Urinary bladder (tissue), 3 donors: ENCODE measurements at regions not wholly inside any gene's neighbourhood (a gene's known extent, or its start where the extent isn't known, plus 50 kb on each side); places are given as distances from the start of the nearest gene placed in this dataset.

Experiments
- DNase-seq: peaks from one replicate; pipeline ENCODE4 v3.0.0-alpha.2; 2015; ENCODE audit errors: extremely low spot score
- H3K27ac ChIP-seq: one replicate; pipeline ENCODE4 v1.5.1; 2013; ENCODE audit warnings: low read depth, mild to moderate bottlenecking, moderate library complexity
- H3K36me3 ChIP-seq: one replicate; pipeline ENCODE4 v1.6.1; 2013; ENCODE audit warnings: mild to moderate bottlenecking, moderate library complexity; ENCODE audit not compliant: insufficient read depth
- H3K4me1 ChIP-seq: one replicate; pipeline ENCODE4 v1.6.1; 2013; ENCODE audit warnings: mild to moderate bottlenecking, moderate library complexity; ENCODE audit not compliant: insufficient read depth
- H3K4me3 ChIP-seq: one replicate; pipeline ENCODE4 v1.5.1; 2013; ENCODE audit warnings: low read depth, low read length
- WGBS: extraction: QIAGEN DNeasy Blood & Tissue Kit; methylation state at CpG from one replicate; pipeline ENCODE4 v1.1.7; 2013; 5-methylcytosine and 5-hydroxymethylcytosine counted together
- donor health status: healthy with polysubstance abuse.
- donor health status: healthy.

DNA sequence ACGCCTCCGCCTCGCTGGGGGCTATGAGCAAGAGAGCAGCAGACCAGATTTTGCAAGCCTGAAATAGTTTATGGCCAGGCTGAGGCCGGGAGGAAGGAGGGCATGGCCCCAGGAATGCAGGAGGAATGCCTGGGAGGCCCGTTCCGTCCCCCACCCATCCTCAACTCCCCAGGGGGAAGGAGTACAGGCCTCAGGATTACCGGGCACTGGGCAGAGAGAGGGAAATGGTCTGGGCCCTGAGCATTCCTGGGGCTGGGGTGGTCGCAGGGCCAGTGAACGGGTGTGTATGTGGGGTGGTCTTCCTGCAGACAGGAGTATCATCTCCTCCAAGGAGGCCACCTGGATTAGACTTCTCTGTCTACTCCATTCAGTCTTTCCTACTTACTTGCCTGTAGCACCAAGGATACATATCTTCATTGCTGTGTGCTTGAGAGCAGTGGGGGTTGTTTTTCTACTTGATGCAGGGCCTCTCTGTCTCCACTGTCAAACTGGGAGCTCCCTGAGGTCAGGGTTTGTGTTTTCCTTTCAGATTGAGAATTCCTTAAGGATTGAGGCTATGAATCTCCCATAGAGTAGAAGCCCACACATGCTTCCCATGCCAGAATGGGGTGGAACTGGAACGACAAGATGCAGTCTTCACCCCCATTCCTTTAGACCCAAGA lies 81.3 kb downstream of the VEGFA start:
- H3K36me3 ChIP-seq, result no peaks in the 10 kb centered on the region
- H3K4me1 ChIP-seq, result peaks cover 2% of the 10 kb centered on the region
- no peak overlapping the region for H3K27ac ChIP-seq
- WGBS, result 70% methylated on average over 10 of the region's 10 CpGs
- no peak overlapping the region for H3K4me3 ChIP-seq
- no peak for DNase-seq

- Histone ChIP-seq H3K27ac (no peak overlapping the region), H3K36me3 (no peaks in the 10 kb centered on the region), H3K4me3 (no peak overlapping the region), H3K4me1 (no peaks in the 10 kb centered on the region)
- no peak for DNase-seq
- WGBS, result 87% methylated on average over 8 of the region's 8 CpGs
Measured at GRCh38 chr6:43850314-43851203, 80.5 kb downstream of the VEGFA start.

GRCh38 chr6:43849844-43850243 lies 79.8 kb downstream of the VEGFA start:
- no peak overlapping the region for H3K27ac ChIP-seq
- H3K36me3 ChIP-seq, result no peaks in the 10 kb centered on the region
- no peaks in the 10 kb centered on the region for H3K4me1 ChIP-seq
- no peak overlapping the region for H3K4me3 ChIP-seq
- no peak for DNase-seq
- WGBS, result 86% methylated on average over 5 of the region's 5 CpGs

DNA sequence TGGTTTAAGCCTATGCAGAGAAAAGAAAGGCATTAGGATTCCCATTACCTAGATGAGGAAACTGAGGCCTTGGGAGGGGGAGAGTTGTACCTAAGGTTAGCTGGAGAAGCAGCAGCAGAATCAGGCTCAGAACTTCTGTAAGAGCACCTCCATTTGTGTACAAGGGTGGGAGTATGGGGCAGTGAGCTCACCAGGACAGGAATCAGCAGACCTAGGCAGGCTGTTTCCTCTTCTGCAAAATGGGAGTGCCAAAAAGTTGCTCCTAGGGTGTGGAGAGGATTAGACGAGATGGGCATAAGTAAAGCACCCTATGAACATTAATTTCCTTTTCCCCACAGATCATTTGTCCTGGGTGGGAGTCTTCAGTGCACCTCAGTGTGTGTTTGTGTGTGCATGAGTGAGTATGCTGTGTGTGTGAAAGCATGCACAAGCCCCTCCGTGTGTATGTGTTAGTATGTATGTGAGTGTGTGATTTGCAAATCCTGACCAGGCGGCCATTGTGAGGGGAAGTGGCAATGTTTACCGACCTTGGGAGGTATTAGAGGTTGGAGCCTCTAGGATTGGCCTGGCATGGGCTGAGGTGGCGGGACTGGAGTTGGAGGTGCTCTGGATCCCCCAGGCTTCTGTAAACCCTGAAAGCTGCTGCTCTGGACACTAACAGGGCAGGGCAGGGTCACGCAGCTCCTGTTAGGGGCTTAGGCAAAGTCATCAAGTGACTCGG lies 78.8 kb downstream of the VEGFA start:
- no peaks in the 10 kb centered on the region for H3K4me1 ChIP-seq
- H3K36me3 ChIP-seq, result no peaks in the 10 kb centered on the region
- no peak overlapping the region for H3K4me3 ChIP-seq
- DNase-seq, result no peak
- 86% methylated on average over 7 of the region's 7 CpGs for WGBS
- H3K27ac ChIP-seq, result no peak overlapping the region

- no peak for DNase-seq
- no peak overlapping the region for H3K4me3 ChIP-seq
- 60% methylated on average over 5 of the region's 5 CpGs for WGBS
- no peaks in the 10 kb centered on the region for H3K36me3 ChIP-seq
- H3K27ac ChIP-seq, result no peak overlapping the region
- no peaks in the 10 kb centered on the region for H3K4me1 ChIP-seq
Measured at GRCh38 chr6:43847741-43848630, 78.0 kb downstream of the VEGFA start.

GRCh38 chr6:43846556-43846955 lies 76.5 kb downstream of the VEGFA start:
- H3K27ac ChIP-seq, result no peak overlapping the region
- H3K4me1 ChIP-seq, result no peaks in the 10 kb centered on the region
- H3K4me3 ChIP-seq, result no peak overlapping the region
- no peaks in the 10 kb centered on the region for H3K36me3 ChIP-seq
- 82% methylated on average over 8 of the region's 8 CpGs for WGBS
- no peak for DNase-seq

DNA sequence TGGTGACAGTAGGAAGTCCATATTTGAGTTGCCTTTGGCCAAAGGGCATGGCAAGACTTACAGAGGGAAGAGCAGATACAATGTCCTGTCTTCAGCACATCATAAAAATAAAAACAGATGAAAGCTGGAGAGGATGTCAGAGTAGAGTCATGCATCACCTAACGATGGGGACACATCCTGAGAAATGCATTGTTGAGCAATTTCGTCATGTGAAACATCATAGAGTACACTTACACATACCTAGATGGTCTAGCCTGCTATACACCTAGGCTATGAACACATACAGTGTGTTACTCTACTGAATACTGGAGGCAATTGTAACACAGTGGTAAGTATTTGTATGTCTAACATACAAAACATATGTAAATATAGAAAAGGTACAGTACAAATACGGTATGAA lies 75.6 kb downstream of the VEGFA start:
- WGBS, result 69% methylated on average over 3 of the region's 3 CpGs
- H3K4me3 ChIP-seq, result no peak overlapping the region
- no peak for DNase-seq
- no peaks in the 10 kb centered on the region for H3K4me1 ChIP-seq
- no peak overlapping the region for H3K27ac ChIP-seq
- H3K36me3 ChIP-seq, result no peaks in the 10 kb centered on the region

GRCh38 chr6:43843669-43844171 lies 73.7 kb downstream of the VEGFA start:
- DNase-seq, result no peak
- no peak overlapping the region for H3K27ac ChIP-seq
- H3K36me3 ChIP-seq, result no peaks in the 10 kb centered on the region
- 96% methylated on average over 4 of the region's 4 CpGs for WGBS
- peaks cover 2% of the 10 kb centered on the region for H3K4me1 ChIP-seq
- H3K4me3 ChIP-seq, result no peak overlapping the region

GRCh38 chr6:43843097-43843645 lies 73.2 kb downstream of the VEGFA start:
- no peak overlapping the region for H3K27ac ChIP-seq
- 78% methylated on average over 5 of the region's 5 CpGs for WGBS
- peaks cover 2% of the 10 kb centered on the region for H3K4me1 ChIP-seq
- no peak overlapping the region for H3K4me3 ChIP-seq
- DNase-seq, result no peak
- H3K36me3 ChIP-seq, result no peaks in the 10 kb centered on the region

DNA sequence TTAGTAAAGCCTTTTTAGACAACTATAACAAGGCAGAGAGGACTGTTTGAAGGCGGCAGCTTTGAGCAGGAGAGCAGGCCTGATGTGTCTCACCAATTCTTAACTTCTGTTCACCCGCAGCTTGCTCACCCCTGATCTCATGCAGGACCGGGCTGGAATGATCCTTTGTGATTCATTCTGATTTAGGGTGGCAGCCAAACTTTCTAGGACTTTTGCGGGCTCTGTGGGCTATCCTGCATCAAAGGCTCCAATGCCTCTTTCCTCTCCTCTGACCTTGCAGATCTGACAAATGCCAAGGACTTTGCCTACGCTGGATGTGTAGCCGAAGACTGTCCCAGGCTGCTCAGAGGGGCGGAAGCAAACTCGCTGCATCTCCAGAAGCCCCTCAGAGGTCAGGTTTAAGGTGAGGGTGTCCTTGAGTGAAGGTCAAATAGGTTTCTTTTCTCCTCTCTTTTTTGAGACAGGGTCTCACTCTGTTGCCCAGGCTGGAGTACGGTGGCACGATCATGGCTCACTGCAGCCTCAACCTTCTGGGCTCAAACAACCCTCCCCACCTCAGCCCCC lies 72.3 kb downstream of the VEGFA start:
- peak overlapping the region; percentile 44 for H3K27ac ChIP-seq
- WGBS, result 81% methylated on average over 10 of the region's 10 CpGs
- no peaks in the 10 kb centered on the region for H3K36me3 ChIP-seq
- H3K4me3 ChIP-seq, result no peak overlapping the region
- no peak for DNase-seq
- H3K4me1 ChIP-seq, result peaks cover 2% of the 10 kb centered on the region

DNA sequence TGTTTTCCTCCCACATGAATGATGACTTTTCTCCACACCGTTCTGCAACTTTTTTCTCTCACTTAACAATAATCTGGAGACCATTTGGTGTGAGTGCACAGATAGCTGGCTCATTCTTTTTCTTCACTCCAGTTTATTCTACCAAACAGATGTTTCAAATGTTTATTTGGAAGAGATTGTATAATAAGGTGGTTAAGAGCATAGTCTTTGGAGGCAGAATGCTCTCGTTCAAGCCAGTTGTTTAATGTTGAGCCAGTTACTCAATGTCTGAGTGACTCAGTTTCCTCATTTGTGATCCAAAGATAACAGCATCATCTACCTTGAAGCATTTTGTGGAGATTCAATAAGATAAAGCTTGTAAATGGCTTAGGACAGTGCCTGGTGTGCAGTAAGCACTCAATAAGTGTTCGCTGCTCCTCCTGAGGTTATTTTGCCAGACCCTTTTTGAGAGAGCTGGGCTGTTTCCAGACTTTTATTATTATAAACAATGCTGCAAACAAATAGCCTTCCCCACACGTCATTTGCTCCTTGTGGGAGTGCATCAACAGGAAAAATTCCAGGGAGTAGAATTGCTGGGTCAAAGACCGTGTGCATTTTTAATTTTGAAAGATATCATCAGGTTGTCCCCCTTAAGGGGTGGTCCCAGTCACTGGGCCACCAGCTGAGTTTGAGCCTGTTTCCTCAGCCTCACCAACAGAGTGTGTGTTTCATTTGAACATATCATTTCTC lies 70.6 kb downstream of the VEGFA start:
- DNase-seq, result no peak
- Histone ChIP-seq H3K4me1 (peaks cover 2% of the 10 kb centered on the region), H3K27ac (peak overlapping the region; percentile 45), H3K4me3 (no peak overlapping the region), H3K36me3 (no peaks in the 10 kb centered on the region)
- 50% methylated on average over 5 of the region's 5 CpGs for WGBS
